ENCODE measurements at regions not wholly inside any gene's neighbourhood (a gene's known extent, or its start where the extent isn't known, plus 50 kb on each side); places are given as distances from the start of the nearest gene placed in this dataset.

GRCh38 chr3:29201604-29202003, 79.3 kb upstream of the RBMS3 start:
- no peak overlapping the region for H3K9ac ChIP-seq (ENCODE audit: low read length)
- H3K36me3 ChIP-seq (ENCODE audit: control insufficient read depth, low read depth, low read length) = no peaks in the 10 kb centered on the region
- no peak overlapping the region for H3K27ac ChIP-seq (ENCODE audit: low read length)
- no peak overlapping the region for H3K4me3 ChIP-seq (ENCODE audit: low read length)
- no peaks in the 10 kb centered on the region for H3K27me3 ChIP-seq (ENCODE audit: control insufficient read depth, insufficient read depth, low read length)
- H3K9me3 ChIP-seq (ENCODE audit: control insufficient read depth, low read depth, low read length) = no peaks in the 10 kb centered on the region
- H3K4me1 ChIP-seq (ENCODE audit: control insufficient read depth, low read depth, low read length) = no peaks in the 10 kb centered on the region

GRCh38 chr3:29202378-29202777, 78.5 kb upstream of the RBMS3 start:
- H3K4me1 ChIP-seq (ENCODE audit: control insufficient read depth, low read depth, low read length) = no peaks in the 10 kb centered on the region
- H3K27ac ChIP-seq (ENCODE audit: low read length) = no peak overlapping the region
- no peaks in the 10 kb centered on the region for H3K9me3 ChIP-seq (ENCODE audit: control insufficient read depth, low read depth, low read length)
- H3K36me3 ChIP-seq (ENCODE audit: control insufficient read depth, low read depth, low read length) = no peaks in the 10 kb centered on the region
- no peak overlapping the region for H3K4me3 ChIP-seq (ENCODE audit: low read length)
- H3K9ac ChIP-seq (ENCODE audit: low read length) = no peak overlapping the region
- H3K27me3 ChIP-seq (ENCODE audit: control insufficient read depth, insufficient read depth, low read length) = no peaks in the 10 kb centered on the region

GRCh38 chr3:29203851-29204250, 77.0 kb upstream of the RBMS3 start:
- Histone ChIP-seq H3K27me3 (ENCODE audit: control insufficient read depth, insufficient read depth, low read length) (no peaks in the 10 kb centered on the region), H3K27ac (ENCODE audit: low read length) (no peak overlapping the region), H3K4me3 (ENCODE audit: low read length) (no peak overlapping the region), H3K36me3 (ENCODE audit: control insufficient read depth, low read depth, low read length) (no peaks in the 10 kb centered on the region), H3K4me1 (ENCODE audit: control insufficient read depth, low read depth, low read length) (no peaks in the 10 kb centered on the region), H3K9ac (ENCODE audit: low read length) (no peak overlapping the region), H3K9me3 (ENCODE audit: control insufficient read depth, low read depth, low read length) (no peaks in the 10 kb centered on the region)

DNA sequence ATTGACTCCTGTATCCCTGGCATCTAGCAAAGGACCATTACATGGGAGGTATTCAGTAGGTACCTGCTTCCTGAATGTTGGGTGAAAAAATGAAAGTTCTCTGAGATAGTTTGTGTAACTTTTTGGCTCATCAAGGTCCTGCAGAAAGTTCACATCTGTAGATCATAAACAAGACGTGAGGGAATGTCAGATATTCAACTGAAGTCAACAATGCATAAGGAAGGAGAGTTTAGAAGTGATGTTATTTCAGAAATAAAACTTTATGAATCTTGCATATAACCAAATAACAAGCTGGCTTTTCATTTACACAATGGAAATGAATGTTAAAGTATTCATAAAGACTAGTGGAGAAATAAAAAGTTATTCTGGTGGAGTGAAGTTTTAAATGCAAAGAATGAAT, 73.4 kb upstream of the RBMS3 start:
- H3K9ac ChIP-seq (ENCODE audit: low read length) = no peak overlapping the region
- no peaks in the 10 kb centered on the region for H3K4me1 ChIP-seq (ENCODE audit: control insufficient read depth, low read depth, low read length)
- no peaks in the 10 kb centered on the region for H3K36me3 ChIP-seq (ENCODE audit: control insufficient read depth, low read depth, low read length)
- H3K27ac ChIP-seq (ENCODE audit: low read length) = no peak overlapping the region
- no peaks in the 10 kb centered on the region for H3K9me3 ChIP-seq (ENCODE audit: control insufficient read depth, low read depth, low read length)
- H3K27me3 ChIP-seq (ENCODE audit: control insufficient read depth, insufficient read depth, low read length) = no peaks in the 10 kb centered on the region
- H3K4me3 ChIP-seq (ENCODE audit: low read length) = no peak overlapping the region

- Histone ChIP-seq H3K27ac (ENCODE audit: low read length) (no peak overlapping the region), H3K4me1 (ENCODE audit: control insufficient read depth, low read depth, low read length) (no peaks in the 10 kb centered on the region), H3K27me3 (ENCODE audit: control insufficient read depth, insufficient read depth, low read length) (no peaks in the 10 kb centered on the region), H3K9me3 (ENCODE audit: control insufficient read depth, low read depth, low read length) (no peaks in the 10 kb centered on the region), H3K36me3 (ENCODE audit: control insufficient read depth, low read depth, low read length) (no peaks in the 10 kb centered on the region), H3K4me3 (ENCODE audit: low read length) (no peak overlapping the region), H3K9ac (ENCODE audit: low read length) (no peak overlapping the region)
Observed at GRCh38 chr3:29212789-29213433, 68.0 kb upstream of the RBMS3 start.

GRCh38 chr3:29214009-29214658, 66.7 kb upstream of the RBMS3 start:
- H3K9ac ChIP-seq (ENCODE audit: low read length) = no peak overlapping the region
- H3K27ac ChIP-seq (ENCODE audit: low read length) = no peak overlapping the region
- H3K4me3 ChIP-seq (ENCODE audit: low read length) = no peak overlapping the region
- H3K9me3 ChIP-seq (ENCODE audit: control insufficient read depth, low read depth, low read length) = no peaks in the 10 kb centered on the region
- no peaks in the 10 kb centered on the region for H3K4me1 ChIP-seq (ENCODE audit: control insufficient read depth, low read depth, low read length)
- H3K27me3 ChIP-seq (ENCODE audit: control insufficient read depth, insufficient read depth, low read length) = no peaks in the 10 kb centered on the region
- no peaks in the 10 kb centered on the region for H3K36me3 ChIP-seq (ENCODE audit: control insufficient read depth, low read depth, low read length)

- Histone ChIP-seq H3K4me3 (ENCODE audit: low read length) (no peak overlapping the region), H3K9me3 (ENCODE audit: control insufficient read depth, low read depth, low read length) (no peaks in the 10 kb centered on the region), H3K36me3 (ENCODE audit: control insufficient read depth, low read depth, low read length) (no peaks in the 10 kb centered on the region), H3K4me1 (ENCODE audit: control insufficient read depth, low read depth, low read length) (no peaks in the 10 kb centered on the region), H3K9ac (ENCODE audit: low read length) (no peak overlapping the region), H3K27me3 (ENCODE audit: control insufficient read depth, insufficient read depth, low read length) (no peaks in the 10 kb centered on the region), H3K27ac (ENCODE audit: low read length) (no peak overlapping the region)
Observed at GRCh38 chr3:29215948-29216347, 64.9 kb upstream of the RBMS3 start.

GRCh38 chr3:29226706-29227105, 54.2 kb upstream of the RBMS3 start:
- no peak overlapping the region for H3K9ac ChIP-seq (ENCODE audit: low read length)
- no peaks in the 10 kb centered on the region for H3K36me3 ChIP-seq (ENCODE audit: control insufficient read depth, low read depth, low read length)
- H3K9me3 ChIP-seq (ENCODE audit: control insufficient read depth, low read depth, low read length) = no peaks in the 10 kb centered on the region
- no peak overlapping the region for H3K27ac ChIP-seq (ENCODE audit: low read length)
- H3K4me3 ChIP-seq (ENCODE audit: low read length) = no peak overlapping the region
- H3K4me1 ChIP-seq (ENCODE audit: control insufficient read depth, low read depth, low read length) = no peaks in the 10 kb centered on the region
- no peaks in the 10 kb centered on the region for H3K27me3 ChIP-seq (ENCODE audit: control insufficient read depth, insufficient read depth, low read length)

DNA sequence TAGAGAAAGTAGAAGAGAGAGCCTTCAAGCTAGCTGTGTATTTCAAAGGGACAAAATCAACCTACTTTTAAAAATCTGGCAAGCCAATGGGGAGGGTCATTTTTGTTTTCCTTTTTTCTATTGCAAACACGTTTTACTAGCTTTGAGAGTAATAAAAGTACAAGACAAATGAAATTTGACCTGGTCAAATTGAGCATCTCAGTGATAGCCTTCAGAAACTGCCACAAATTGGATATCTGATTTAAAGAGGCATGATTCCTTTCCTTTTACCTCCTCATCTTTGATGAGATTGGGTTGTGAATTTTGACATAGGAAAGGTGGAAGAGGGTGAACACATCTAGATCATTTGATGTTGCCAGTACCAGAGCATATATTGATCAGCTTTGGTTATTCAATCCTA, 53.6 kb upstream of the RBMS3 start:
- no peak overlapping the region for H3K9ac ChIP-seq (ENCODE audit: low read length)

More for the DNA sequence above, 53.6 kb upstream of the RBMS3 start:
- Histone ChIP-seq H3K4me3 (ENCODE audit: low read length) (no peak overlapping the region), H3K27ac (ENCODE audit: low read length) (no peak overlapping the region), H3K4me1 (ENCODE audit: control insufficient read depth, low read depth, low read length) (no peaks in the 10 kb centered on the region), H3K27me3 (ENCODE audit: control insufficient read depth, insufficient read depth, low read length) (no peaks in the 10 kb centered on the region), H3K36me3 (ENCODE audit: control insufficient read depth, low read depth, low read length) (no peaks in the 10 kb centered on the region), H3K9me3 (ENCODE audit: control insufficient read depth, low read depth, low read length) (no peaks in the 10 kb centered on the region)
